HepG2 (cell line): ENCODE measurements at regions not wholly inside any gene's neighbourhood (a gene's known extent, or its start where the extent isn't known, plus 50 kb on each side); places are given as distances from the start of the nearest gene placed in this dataset.

Source experiments
- ATF1 ChIP-seq: IDR thresholded peaks from 2 replicates; pipeline ENCODE4 v1.6.1; 2016; ENCODE audit warnings: mild to moderate bottlenecking, control low read depth
- BRCA1 ChIP-seq: sonication (generic); formaldehyde crosslinking; IDR thresholded peaks from 2 replicates; pipeline ENCODE4 v1.4.0; 2020; ENCODE audit warnings: missing genetic modification reagents
- GZF1 ChIP-seq: sonication (generic); formaldehyde crosslinking; IDR thresholded peaks from 2 replicates; pipeline ENCODE4 v1.5.1; 2020; ENCODE audit warnings: mild to moderate bottlenecking, missing genetic modification reagents
- PHF8 ChIP-seq: sonication (generic); formaldehyde crosslinking; IDR thresholded peaks from 2 replicates; pipeline ENCODE4 v1.5.0; 2020; ENCODE audit warnings: missing genetic modification reagents
- POGZ ChIP-seq: sonication (generic); formaldehyde crosslinking; IDR thresholded peaks from 2 replicates; pipeline ENCODE4 v1.4.0; 2020; ENCODE audit warnings: mild to moderate bottlenecking, missing genetic modification reagents
- POLR2A ChIP-seq, 2 experiments: IDR thresholded peaks; 2 replicates each; pipeline ENCODE4 v1.6.1; 2011; ENCODE audit warnings: low read depth in 2 of 2, low read length in 2 of 2, mild to moderate bottlenecking in 1 of 2, moderate library complexity in 1 of 2; ENCODE audit not compliant: insufficient read depth in 1 of 2
- RNF2 ChIP-seq: fragments of 450-650 bp; conservative IDR thresholded peaks from 2 replicates; pipeline ENCODE4 v1.6.1; 2016; ENCODE audit warnings: low read depth
- XRCC5 ChIP-seq: fragments of 200-400 bp; formaldehyde crosslinking; optimal IDR thresholded peaks from 2 replicates; pipeline ENCODE3; 2017; ENCODE audit warnings: mild to moderate bottlenecking, low read length
- ZC3H4 ChIP-seq: sonication (generic); formaldehyde crosslinking; IDR thresholded peaks from 2 replicates; pipeline ENCODE4 v1.4.0; 2020; ENCODE audit warnings: missing genetic modification reagents, borderline replicate concordance
- ZEB1 ChIP-seq: IDR thresholded peaks from 2 replicates; pipeline ENCODE4 v1.6.1; 2012; ENCODE audit warnings: mild to moderate bottlenecking, low read depth, inconsistent platforms; ENCODE audit not compliant: insufficient replicate concordance
- ZNF24 ChIP-seq: fragments of 450-650 bp; IDR thresholded peaks from 2 replicates; pipeline ENCODE4 v1.6.1; 2017; ENCODE audit warnings: antibody characterized with exemption, mild to moderate bottlenecking
- TF ChIP-seq, protein P1 (sequence below): IDR thresholded peaks from 2 replicates; pipeline ENCODE4 v1.6.1; 2012; ENCODE audit warnings: inconsistent platforms
- TF ChIP-seq, protein P2 (sequence below): sonication (generic); formaldehyde crosslinking; IDR thresholded peaks from 2 replicates; pipeline ENCODE4 v1.5.0; 2020; ENCODE audit warnings: mild to moderate bottlenecking, missing genetic modification reagents, moderate library complexity
- TF ChIP-seq, protein P3 (sequence below): sonication (generic); formaldehyde crosslinking; IDR thresholded peaks from 2 replicates; pipeline ENCODE4 v1.4.0; 2020; ENCODE audit warnings: mild to moderate bottlenecking, low read depth, missing genetic modification reagents

DNA sequence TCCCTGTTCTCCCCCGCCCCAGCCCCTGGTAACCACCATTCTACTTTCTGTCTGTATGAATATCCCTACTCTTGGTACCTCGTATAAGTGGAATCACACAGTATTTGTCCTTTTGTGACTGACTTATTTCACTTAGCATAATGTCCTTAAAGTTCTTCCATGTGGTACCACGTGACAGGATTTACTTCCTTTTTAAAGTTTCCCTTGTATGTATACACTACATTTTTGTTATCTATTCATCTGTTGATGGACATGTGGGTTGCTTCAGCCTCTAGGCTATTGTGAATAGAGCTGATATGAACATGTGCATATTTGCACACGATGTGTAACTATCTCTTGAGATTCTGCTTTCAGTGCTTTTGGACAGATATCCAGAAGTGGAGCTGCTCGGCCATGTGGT lies 59.6 kb upstream of the GJB6 start:
- TF ChIP-seq PHF8 (CRISPR knock-in tag) (no peak), BRCA1 (CRISPR knock-in tag) (no peak), ATF1 (CRISPR knock-in tag) (no peak), ZNF24 (no peak), RNF2 (no peak), POGZ (no peak), ZEB1 (no peak), ZC3H4 (CRISPR knock-in tag) (no peak), POLR2A (IDR thresholded peaks at IDR 0.05; ENCODE audit: insufficient read depth in 1 of 2, low read depth in 2 of 2, low read length in 2 of 2) (no peak), XRCC5 (no peak), GZF1 (CRISPR knock-in tag) (no peak)
- TF ChIP-seq, protein P1, sequence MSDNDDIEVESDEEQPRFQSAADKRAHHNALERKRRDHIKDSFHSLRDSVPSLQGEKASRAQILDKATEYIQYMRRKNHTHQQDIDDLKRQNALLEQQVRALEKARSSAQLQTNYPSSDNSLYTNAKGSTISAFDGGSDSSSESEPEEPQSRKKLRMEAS = no peak
- TF ChIP-seq, protein P2, sequence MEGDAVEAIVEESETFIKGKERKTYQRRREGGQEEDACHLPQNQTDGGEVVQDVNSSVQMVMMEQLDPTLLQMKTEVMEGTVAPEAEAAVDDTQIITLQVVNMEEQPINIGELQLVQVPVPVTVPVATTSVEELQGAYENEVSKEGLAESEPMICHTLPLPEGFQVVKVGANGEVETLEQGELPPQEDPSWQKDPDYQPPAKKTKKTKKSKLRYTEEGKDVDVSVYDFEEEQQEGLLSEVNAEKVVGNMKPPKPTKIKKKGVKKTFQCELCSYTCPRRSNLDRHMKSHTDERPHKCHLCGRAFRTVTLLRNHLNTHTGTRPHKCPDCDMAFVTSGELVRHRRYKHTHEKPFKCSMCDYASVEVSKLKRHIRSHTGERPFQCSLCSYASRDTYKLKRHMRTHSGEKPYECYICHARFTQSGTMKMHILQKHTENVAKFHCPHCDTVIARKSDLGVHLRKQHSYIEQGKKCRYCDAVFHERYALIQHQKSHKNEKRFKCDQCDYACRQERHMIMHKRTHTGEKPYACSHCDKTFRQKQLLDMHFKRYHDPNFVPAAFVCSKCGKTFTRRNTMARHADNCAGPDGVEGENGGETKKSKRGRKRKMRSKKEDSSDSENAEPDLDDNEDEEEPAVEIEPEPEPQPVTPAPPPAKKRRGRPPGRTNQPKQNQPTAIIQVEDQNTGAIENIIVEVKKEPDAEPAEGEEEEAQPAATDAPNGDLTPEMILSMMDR = no peak
- TF ChIP-seq, protein P3, sequence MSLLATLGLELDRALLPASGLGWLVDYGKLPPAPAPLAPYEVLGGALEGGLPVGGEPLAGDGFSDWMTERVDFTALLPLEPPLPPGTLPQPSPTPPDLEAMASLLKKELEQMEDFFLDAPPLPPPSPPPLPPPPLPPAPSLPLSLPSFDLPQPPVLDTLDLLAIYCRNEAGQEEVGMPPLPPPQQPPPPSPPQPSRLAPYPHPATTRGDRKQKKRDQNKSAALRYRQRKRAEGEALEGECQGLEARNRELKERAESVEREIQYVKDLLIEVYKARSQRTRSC (CRISPR knock-in tag) = no peak
